Fibroblast of skin of back (primary cell): ENCODE measurements at regions not wholly inside any gene's neighbourhood (a gene's known extent, or its start where the extent isn't known, plus 50 kb on each side); places are given as distances from the start of the nearest gene placed in this dataset.
A peak's percentile ranks its signal among the peaks of the same experiment; 100 is the strongest.
"Not testable (repeated sequence)": the region's sequence is repeated elsewhere in the genome, so short reads cannot be mapped to it uniquely, and the experiment has no call there.

ENCODE experiments used
- DNase-seq: peaks from one replicate; pipeline ENCODE4 v3.0.0-alpha.2; 2013

GRCh38 chr11:91129596-91129995 is 906.7 kb upstream of the CHORDC1 start:
- no peak for DNase-seq

- no peak for DNase-seq
Observed at GRCh38 chr11:91124363-91124762, 901.5 kb upstream of the CHORDC1 start.

- DNase-seq: peak; percentile 33
Observed at GRCh38 chr11:91115116-91115515, 892.3 kb upstream of the CHORDC1 start.

- peak; percentile 86 for DNase-seq
Observed at GRCh38 chr11:91104237-91104636, 881.4 kb upstream of the CHORDC1 start.

GRCh38 chr11:91100427-91100826 is 877.6 kb upstream of the CHORDC1 start:
- peak; percentile 84 for DNase-seq

- DNase-seq: no peak
Observed at GRCh38 chr11:91097083-91097482, 874.2 kb upstream of the CHORDC1 start.

- no peak for DNase-seq
Observed at GRCh38 chr11:91093141-91093540, 870.3 kb upstream of the CHORDC1 start.

- DNase-seq: no peak
Observed at GRCh38 chr11:91091563-91091962, 868.7 kb upstream of the CHORDC1 start.

GRCh38 chr11:91086028-91086427 is 863.2 kb upstream of the CHORDC1 start:
- DNase-seq: no peak

GRCh38 chr11:91082255-91082654 is 859.4 kb upstream of the CHORDC1 start:
- no peak for DNase-seq

GRCh38 chr11:91081440-91082043 is 858.7 kb upstream of the CHORDC1 start:
- DNase-seq: peak; percentile 68

GRCh38 chr11:91078221-91078620 is 855.4 kb upstream of the CHORDC1 start:
- no peak for DNase-seq

GRCh38 chr11:91075032-91075695 is 852.3 kb upstream of the CHORDC1 start:
- no peak for DNase-seq

- DNase-seq: no peak
Observed at GRCh38 chr11:91067666-91068065, 844.8 kb upstream of the CHORDC1 start.

- no peak for DNase-seq
Observed at GRCh38 chr11:91066456-91067047, 843.7 kb upstream of the CHORDC1 start.

- DNase-seq: not testable (repeated sequence)
Observed at GRCh38 chr11:91063399-91063798, 840.5 kb upstream of the CHORDC1 start.

- DNase-seq: no peak
Observed at GRCh38 chr11:91047882-91048281, 825.0 kb upstream of the CHORDC1 start.

- no peak for DNase-seq
Observed at GRCh38 chr11:91046261-91046660, 823.4 kb upstream of the CHORDC1 start.

GRCh38 chr11:91041626-91042025 is 818.8 kb upstream of the CHORDC1 start:
- no peak for DNase-seq

GRCh38 chr11:91023731-91024130 is 800.9 kb upstream of the CHORDC1 start:
- no peak for DNase-seq

- DNase-seq: no peak
Observed at GRCh38 chr11:91011503-91011902, 788.7 kb upstream of the CHORDC1 start.

GRCh38 chr11:91005458-91005857 is 782.6 kb upstream of the CHORDC1 start:
- no peak for DNase-seq

- no peak for DNase-seq
Observed at GRCh38 chr11:90997241-90997640, 774.4 kb upstream of the CHORDC1 start.

- not testable (repeated sequence) for DNase-seq
Observed at GRCh38 chr11:90972159-90972558, 749.3 kb upstream of the CHORDC1 start.
